ENCODE measurements at regions not wholly inside any gene's neighbourhood (a gene's known extent, or its start where the extent isn't known, plus 50 kb on each side); places are given as distances from the start of the nearest gene placed in this dataset.

GRCh38 chr12:17528394-17528793 is 561.6 kb downstream of the RERGL start:
- no peak for TF ChIP-seq TSHZ2 (CRISPR knock-in tag; IDR thresholded peaks at IDR 0.05)
- TF ChIP-seq RARB (CRISPR knock-in tag; IDR thresholded peaks at IDR 0.05): no peak
- TF ChIP-seq ESRRG (CRISPR knock-in tag; IDR thresholded peaks at IDR 0.05): no peak
- TF ChIP-seq ARNTL (CRISPR knock-in tag; IDR thresholded peaks at IDR 0.05; ENCODE audit: borderline replicate concordance, low read depth): no peak
- no peak for TF ChIP-seq ISL1 (CRISPR knock-in tag; IDR thresholded peaks at IDR 0.05)
- TF ChIP-seq CSDC2 (CRISPR knock-in tag; IDR thresholded peaks at IDR 0.05): no peak
- no peak for TF ChIP-seq ZNF8 (CRISPR knock-in tag; IDR thresholded peaks at IDR 0.05)
- no peak for TF ChIP-seq SNAI2 (CRISPR knock-in tag; IDR thresholded peaks at IDR 0.05)
- no peak for TF ChIP-seq ZFP30 (CRISPR knock-in tag; IDR thresholded peaks at IDR 0.05)
- no peak for TF ChIP-seq CSRNP3 (CRISPR knock-in tag; IDR thresholded peaks at IDR 0.05)
- TF ChIP-seq GLIS3 (CRISPR knock-in tag; IDR thresholded peaks at IDR 0.05): no peak
- TF ChIP-seq ZNF565 (CRISPR knock-in tag; conservative IDR thresholded peaks at IDR 0.05; ENCODE audit: low read depth): no peak
- no peak for TF ChIP-seq PPARA (CRISPR knock-in tag; IDR thresholded peaks at IDR 0.05; ENCODE audit: borderline replicate concordance)
- no peak for TF ChIP-seq TOX (CRISPR knock-in tag; IDR thresholded peaks at IDR 0.05; ENCODE audit: borderline replicate concordance)
- no peak for TF ChIP-seq ZFP3 (CRISPR knock-in tag; IDR thresholded peaks at IDR 0.05)
- TF ChIP-seq ZC3H10 (CRISPR knock-in tag; IDR thresholded peaks at IDR 0.05): no peak
- no peak for TF ChIP-seq OSR1 (CRISPR knock-in tag; IDR thresholded peaks at IDR 0.05)
- ATAC-seq: no peak

DNA sequence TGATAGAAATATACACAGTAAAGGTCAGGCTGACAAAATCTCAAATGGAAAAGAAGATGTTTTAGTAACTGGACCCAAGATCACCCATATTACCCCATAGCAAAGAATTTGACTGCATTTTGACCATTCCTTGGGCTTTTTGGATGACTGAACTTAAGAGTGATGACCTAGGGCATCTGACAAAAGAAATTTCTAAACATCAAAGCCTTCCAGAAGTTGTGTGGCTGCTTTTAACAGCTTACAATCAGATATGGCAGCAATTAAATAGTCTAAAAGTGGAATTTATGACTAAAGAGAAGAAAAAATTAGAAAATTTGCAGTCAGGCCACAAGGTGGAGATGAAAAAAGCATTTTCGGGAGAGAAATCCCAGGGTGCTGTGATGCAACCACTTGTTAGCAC is 563.0 kb downstream of the RERGL start:
- no peak for TF ChIP-seq CSRNP3 (CRISPR knock-in tag; IDR thresholded peaks at IDR 0.05)
- ATAC-seq: no peak

DNA sequence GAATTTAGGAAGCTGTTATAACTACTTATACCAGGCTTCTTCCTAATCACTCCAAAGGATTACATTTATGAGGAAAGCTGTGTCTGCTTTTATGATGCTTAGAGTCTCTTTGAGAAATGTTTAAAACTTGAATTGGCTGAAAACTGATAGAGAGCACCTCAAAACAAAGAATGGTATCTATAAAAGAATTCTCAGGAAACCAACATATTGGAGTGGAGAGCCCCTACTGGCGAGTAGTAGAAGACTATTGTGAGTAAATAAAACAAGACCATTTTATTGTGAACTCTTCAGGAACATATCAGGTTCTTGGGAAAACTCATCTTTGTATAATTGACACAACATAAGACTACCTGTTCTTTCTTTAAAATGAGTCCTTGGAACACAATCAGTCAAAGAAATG is 578.6 kb downstream of the RERGL start:
- no peak for ATAC-seq

GRCh38 chr12:17507336-17507735 is 582.7 kb downstream of the RERGL start:
- no peak for ATAC-seq
- TF ChIP-seq TOX (CRISPR knock-in tag; IDR thresholded peaks at IDR 0.05; ENCODE audit: borderline replicate concordance) (no peak), ESRRG (CRISPR knock-in tag; IDR thresholded peaks at IDR 0.05) (no peak), ZNF8 (CRISPR knock-in tag; IDR thresholded peaks at IDR 0.05) (no peak), ZNF565 (CRISPR knock-in tag; conservative IDR thresholded peaks at IDR 0.05; ENCODE audit: low read depth) (no peak), SNAI2 (CRISPR knock-in tag; IDR thresholded peaks at IDR 0.05) (no peak), ARNTL (CRISPR knock-in tag; IDR thresholded peaks at IDR 0.05; ENCODE audit: borderline replicate concordance, low read depth) (no peak)
- TF ChIP-seq, protein P1, sequence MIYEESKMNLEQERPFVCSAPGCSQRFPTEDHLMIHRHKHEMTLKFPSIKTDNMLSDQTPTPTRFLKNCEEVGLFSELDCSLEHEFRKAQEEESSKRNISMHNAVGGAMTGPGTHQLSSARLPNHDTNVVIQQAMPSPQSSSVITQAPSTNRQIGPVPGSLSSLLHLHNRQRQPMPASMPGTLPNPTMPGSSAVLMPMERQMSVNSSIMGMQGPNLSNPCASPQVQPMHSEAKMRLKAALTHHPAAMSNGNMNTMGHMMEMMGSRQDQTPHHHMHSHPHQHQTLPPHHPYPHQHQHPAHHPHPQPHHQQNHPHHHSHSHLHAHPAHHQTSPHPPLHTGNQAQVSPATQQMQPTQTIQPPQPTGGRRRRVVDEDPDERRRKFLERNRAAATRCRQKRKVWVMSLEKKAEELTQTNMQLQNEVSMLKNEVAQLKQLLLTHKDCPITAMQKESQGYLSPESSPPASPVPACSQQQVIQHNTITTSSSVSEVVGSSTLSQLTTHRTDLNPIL (CRISPR knock-in tag; IDR thresholded peaks at IDR 0.05; ENCODE audit: low read depth): no peak
- TF ChIP-seq, protein P2, sequence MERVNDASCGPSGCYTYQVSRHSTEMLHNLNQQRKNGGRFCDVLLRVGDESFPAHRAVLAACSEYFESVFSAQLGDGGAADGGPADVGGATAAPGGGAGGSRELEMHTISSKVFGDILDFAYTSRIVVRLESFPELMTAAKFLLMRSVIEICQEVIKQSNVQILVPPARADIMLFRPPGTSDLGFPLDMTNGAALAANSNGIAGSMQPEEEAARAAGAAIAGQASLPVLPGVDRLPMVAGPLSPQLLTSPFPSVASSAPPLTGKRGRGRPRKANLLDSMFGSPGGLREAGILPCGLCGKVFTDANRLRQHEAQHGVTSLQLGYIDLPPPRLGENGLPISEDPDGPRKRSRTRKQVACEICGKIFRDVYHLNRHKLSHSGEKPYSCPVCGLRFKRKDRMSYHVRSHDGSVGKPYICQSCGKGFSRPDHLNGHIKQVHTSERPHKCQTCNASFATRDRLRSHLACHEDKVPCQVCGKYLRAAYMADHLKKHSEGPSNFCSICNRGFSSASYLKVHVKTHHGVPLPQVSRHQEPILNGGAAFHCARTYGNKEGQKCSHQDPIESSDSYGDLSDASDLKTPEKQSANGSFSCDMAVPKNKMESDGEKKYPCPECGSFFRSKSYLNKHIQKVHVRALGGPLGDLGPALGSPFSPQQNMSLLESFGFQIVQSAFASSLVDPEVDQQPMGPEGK (CRISPR knock-in tag; IDR thresholded peaks at IDR 0.05; ENCODE audit: borderline replicate concordance): no peak

More for the DNA sequence above, 578.6 kb downstream of the RERGL start:
- no peak for TF ChIP-seq ZNF565 (CRISPR knock-in tag; conservative IDR thresholded peaks at IDR 0.05; ENCODE audit: low read depth)
- no peak for TF ChIP-seq TSHZ2 (CRISPR knock-in tag; IDR thresholded peaks at IDR 0.05)
- no peak for TF ChIP-seq ESRRG (CRISPR knock-in tag; IDR thresholded peaks at IDR 0.05)

Measured in SK-N-SH treated with all-trans-retinoic acid at 6 μM for 48 hours (cell line).